HEK293T (cell line): ENCODE measurements at regions not wholly inside any gene's neighbourhood (a gene's known extent, or its start where the extent isn't known, plus 50 kb on each side); places are given as distances from the start of the nearest gene placed in this dataset.

ENCODE experiments used
- BHLHE40 ChIP-seq: fragments of 450-650 bp; IDR thresholded peaks from 2 replicates; pipeline ENCODE4 v1.6.1; 2016; ENCODE audit warnings: mild to moderate bottlenecking, moderate library complexity, borderline replicate concordance
- ELF4 ChIP-seq: fragments of 450-650 bp; IDR thresholded peaks from 2 replicates; pipeline ENCODE4 v1.6.1; 2017; ENCODE audit warnings: antibody characterized with exemption

- TF ChIP-seq ELF4: no peak
- TF ChIP-seq BHLHE40: no peak
Observed at GRCh38 chr18:74005320-74006109, 142.1 kb downstream of the FBXO15 start.
